H9 (cell line): ENCODE measurements at regions not wholly inside any gene's neighbourhood (a gene's known extent, or its start where the extent isn't known, plus 50 kb on each side); places are given as distances from the start of the nearest gene placed in this dataset.

Experiments used
- DNase-seq: peaks from one replicate; pipeline ENCODE4 v3.0.0-alpha.2; 2017
- H2AFZ ChIP-seq: one replicate; pipeline ENCODE4 v1.6.1; 2013; ENCODE audit warnings: mild to moderate bottlenecking, low read length, control low read depth, moderate library complexity
- H2AK5ac ChIP-seq: 2 replicates; pipeline ENCODE4 v1.6.1; 2013; ENCODE audit warnings: low read length, control low read depth, mixed read lengths; ENCODE audit not compliant: insufficient read length
- H2BK120ac ChIP-seq: one replicate; pipeline ENCODE4 v1.6.1; 2013; ENCODE audit warnings: low read depth, mild to moderate bottlenecking, low read length, control low read depth, inconsistent platforms; ENCODE audit not compliant: poor library complexity, severe bottlenecking
- H2BK12ac ChIP-seq: 2 replicates; pipeline ENCODE4 v1.6.1; 2013; ENCODE audit warnings: low read length, control low read depth, mixed read lengths, low read depth; ENCODE audit not compliant: insufficient read length
- H2BK15ac ChIP-seq: 2 replicates; pipeline ENCODE4 v1.6.1; 2013; ENCODE audit warnings: low read depth, low read length, control low read depth
- H2BK20ac ChIP-seq: one replicate; pipeline ENCODE4 v1.6.1; 2013; ENCODE audit warnings: low read depth, mild to moderate bottlenecking, low read length, control low read depth, inconsistent platforms; ENCODE audit not compliant: poor library complexity, severe bottlenecking
- H2BK5ac ChIP-seq: 2 replicates; pipeline ENCODE4 v1.6.1; 2013; ENCODE audit warnings: low read length, control low read depth, mixed read lengths; ENCODE audit not compliant: insufficient read length
- H3K14ac ChIP-seq: 2 replicates; pipeline ENCODE4 v1.6.1; 2013; ENCODE audit warnings: low read length, control low read depth; ENCODE audit not compliant: insufficient read depth
- H3K18ac ChIP-seq: 2 replicates; pipeline ENCODE4 v1.6.1; 2013; ENCODE audit warnings: low read depth, mild to moderate bottlenecking, mixed read lengths, low read length, control low read depth; ENCODE audit not compliant: insufficient read length
- H3K23ac ChIP-seq: 2 replicates; pipeline ENCODE4 v1.6.1; 2013; ENCODE audit warnings: low read length, control low read depth, mixed read lengths, low read depth; ENCODE audit not compliant: insufficient read length
- H3K23me2 ChIP-seq: 2 replicates; pipeline ENCODE4 v1.6.1; 2013; ENCODE audit warnings: low read depth, mild to moderate bottlenecking, mixed read lengths, low read length, control low read depth; ENCODE audit not compliant: insufficient read length, poor library complexity, severe bottlenecking
- H3K27ac ChIP-seq: 2 replicates; pipeline ENCODE4 v1.5.1; 2013; ENCODE audit warnings: low read length, control low read depth, mixed read lengths, low read depth; ENCODE audit not compliant: insufficient read length
- H3K27me3 ChIP-seq: 2 replicates; pipeline ENCODE4 v1.6.1; 2013; ENCODE audit warnings: low read length, control low read depth, inconsistent platforms; ENCODE audit not compliant: insufficient read depth
- H3K4ac ChIP-seq: 2 replicates; pipeline ENCODE4 v1.6.1; 2013; ENCODE audit warnings: low read depth, mild to moderate bottlenecking, control low read depth, inconsistent platforms, low read length, moderate library complexity
- H3K4me1 ChIP-seq: 2 replicates; pipeline ENCODE4 v1.6.1; 2013; ENCODE audit warnings: low read length, control low read depth, inconsistent platforms; ENCODE audit not compliant: insufficient read depth
- H3K4me2 ChIP-seq: 2 replicates; pipeline ENCODE4 v1.6.1; 2013; ENCODE audit warnings: low read length, control low read depth, mixed read lengths; ENCODE audit not compliant: insufficient read length, insufficient read depth
- H3K56ac ChIP-seq: 2 replicates; pipeline ENCODE4 v1.6.1; 2013; ENCODE audit warnings: low read depth, mild to moderate bottlenecking, mixed read lengths, low read length, control low read depth; ENCODE audit not compliant: insufficient read length
- H3K79me1 ChIP-seq: 2 replicates; pipeline ENCODE4 v1.6.1; 2013; ENCODE audit warnings: low read depth, mild to moderate bottlenecking, moderate library complexity, low read length, control low read depth, inconsistent platforms; ENCODE audit not compliant: insufficient read depth, poor library complexity, severe bottlenecking
- H3K79me2 ChIP-seq: 2 replicates; pipeline ENCODE4 v1.6.1; 2013; ENCODE audit warnings: low read length, control low read depth, inconsistent platforms; ENCODE audit not compliant: insufficient read depth
- H3K9ac ChIP-seq: 2 replicates; pipeline ENCODE4 v1.6.1; 2013; ENCODE audit warnings: low read length, control low read depth, mixed read lengths; ENCODE audit not compliant: insufficient read length; ENCODE audit errors: extremely low read depth
- H3K9me3 ChIP-seq: one replicate; pipeline ENCODE4 v1.6.1; 2013; ENCODE audit warnings: low read depth, low read length, inconsistent platforms; ENCODE audit not compliant: control insufficient read depth
- H3T11ph ChIP-seq: one replicate; pipeline ENCODE4 v1.6.1; 2013; ENCODE audit warnings: mild to moderate bottlenecking, low read length, control low read depth, inconsistent platforms
- H4K20me1 ChIP-seq: one replicate; pipeline ENCODE4 v1.6.1; 2013; ENCODE audit not compliant: control insufficient read depth, insufficient read length, insufficient read depth
- H4K5ac ChIP-seq: 2 replicates; pipeline ENCODE4 v1.6.1; 2013; ENCODE audit warnings: low read depth, mild to moderate bottlenecking, mixed read lengths, low read length, control low read depth; ENCODE audit not compliant: insufficient read length
- H4K8ac ChIP-seq: replicated peaks from 2 replicates; pipeline ENCODE4 v1.6.1; 2013; ENCODE audit warnings: low read length, control low read depth, mixed read lengths, low read depth; ENCODE audit not compliant: insufficient read length
- H4K91ac ChIP-seq: 2 replicates; pipeline ENCODE4 v1.6.1; 2013; ENCODE audit warnings: low read depth, mild to moderate bottlenecking, moderate library complexity, mixed read lengths, low read length, control low read depth; ENCODE audit not compliant: insufficient read length
- H3K27ac Mint-ChIP-seq, 3 experiments: 2 replicates in 2 of 3; 3 replicates in 1 of 3; pipeline ENCODE4 v1.8.0; 2020 to 2021; ENCODE audit warnings: mixed read lengths in 3 of 3, mild to moderate bottlenecking in 1 of 3, moderate library complexity in 1 of 3
- H3K27me3 Mint-ChIP-seq: 2 replicates; pipeline ENCODE4 v1.8.0; 2021; ENCODE audit warnings: low read depth, mild to moderate bottlenecking, moderate library complexity, mixed read lengths
- H3K36me3 Mint-ChIP-seq, 3 experiments: 2 replicates in 2 of 3; 3 replicates in 1 of 3; pipeline ENCODE4 v1.8.0; 2020 to 2021; ENCODE audit warnings: low read depth in 3 of 3, mixed read lengths in 3 of 3; ENCODE audit not compliant: insufficient read depth in 1 of 3
- H3K4me1 Mint-ChIP-seq, 2 experiments: 2 replicates each; pipeline ENCODE4 v1.8.0; 2020; ENCODE audit warnings: mixed read lengths in 2 of 2
- H3K4me3 Mint-ChIP-seq, 2 experiments: 2 replicates in 1 of 2; 3 replicates in 1 of 2; pipeline ENCODE4 v1.8.0; 2020 to 2021; ENCODE audit warnings: mild to moderate bottlenecking in 2 of 2, mixed read lengths in 2 of 2, moderate library complexity in 1 of 2
- H3K9me3 Mint-ChIP-seq, 2 experiments: 2 replicates in 1 of 2; 3 replicates in 1 of 2; pipeline ENCODE4 v1.8.0; 2020; ENCODE audit warnings: mild to moderate bottlenecking in 2 of 2, mixed read lengths in 2 of 2, moderate library complexity in 1 of 2
- CTCF ChIP-seq: fragments of 200-600 bp; sonication (generic); conservative IDR thresholded peaks from 3 replicates; pipeline ENCODE4 v1.8.0; 2021; ENCODE audit warnings: antibody characterized with exemption, mild to moderate bottlenecking
- WGBS: extraction: QIAGEN DNeasy Blood & Tissue Kit; methylation state at CpG from one replicate; pipeline ENCODE4 v1.1.7; 2013; ENCODE audit warnings: missing lambda C conversion rate, low lambda C conversion rate, mixed read lengths; ENCODE audit not compliant: insufficient read length; ENCODE audit errors: extremely low coverage; 5-methylcytosine and 5-hydroxymethylcytosine counted together

DNA sequence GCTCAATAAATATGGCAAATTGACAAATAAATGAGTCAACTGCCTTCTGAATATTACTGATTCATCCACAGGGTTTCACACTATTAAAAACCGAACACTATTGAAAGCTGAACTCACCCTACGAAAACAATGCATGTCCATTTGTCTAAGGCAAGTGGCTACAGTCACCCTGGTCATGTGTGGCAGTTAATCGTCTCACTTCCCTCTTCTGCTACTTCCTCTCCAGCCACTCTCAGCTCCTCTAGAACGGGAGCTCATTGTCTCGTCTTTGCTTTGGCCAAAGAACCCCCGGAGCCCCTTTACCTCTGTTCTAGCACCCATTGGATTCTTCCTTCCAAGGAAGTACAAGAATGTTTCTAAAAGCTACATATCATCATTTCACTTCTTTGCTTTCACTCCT lies 74.4 kb upstream of the ZNF599 start:
- H2BK15ac ChIP-seq = no peak overlapping the region
- no peaks in the 10 kb centered on the region for H3K79me2 ChIP-seq
- no peaks in the 10 kb centered on the region for H4K20me1 ChIP-seq
- WGBS = no CpG with 5 or more reads among the region's 6 CpGs
- H2BK12ac ChIP-seq = no peak overlapping the region
- Mint-ChIP-seq H3K4me3 (no peak overlapping the region), H3K4me1 (peaks cover 8 to 9% of the 10 kb centered on the region in 2 experiments), H3K9me3 (no peaks in the 10 kb centered on the region), H3K36me3 (no peaks in the 10 kb centered on the region), H3K27ac (no peak overlapping the region; a peak in 1 of 7 replicates), H3K27me3 (peaks cover 10% of the 10 kb centered on the region)
- no peak overlapping the region for H3K4me2 ChIP-seq
- no peak overlapping the region for H2BK20ac ChIP-seq
- 0 out of 2 replicates have a peak, but pooled peaks cover 2% of the 10 kb centered on the region for H3K4me1 ChIP-seq
- no peak overlapping the region for H3K18ac ChIP-seq
- no peak overlapping the region for H2BK5ac ChIP-seq
- DNase-seq = no peak
- H3K9me3 ChIP-seq = no peaks in the 10 kb centered on the region
- H3K27me3 ChIP-seq = no peaks in the 10 kb centered on the region
- no peak overlapping the region for H4K5ac ChIP-seq
- H3K9ac ChIP-seq = no peak overlapping the region
- H3K4ac ChIP-seq = no peak overlapping the region
- H4K91ac ChIP-seq = no peak overlapping the region
- no peak overlapping the region for H2AFZ ChIP-seq
- H3K27ac ChIP-seq = no peak overlapping the region
- no peak overlapping the region for H3K56ac ChIP-seq
- no peak overlapping the region for H4K8ac ChIP-seq
- H3K23ac ChIP-seq = no peak overlapping the region
- no peaks in the 10 kb centered on the region for H3K23me2 ChIP-seq
- H3K79me1 ChIP-seq = no peaks in the 10 kb centered on the region
- H3K14ac ChIP-seq = no peak overlapping the region
- no peak overlapping the region for H2BK120ac ChIP-seq
- TF ChIP-seq CTCF = no peak
- no peak overlapping the region for H3T11ph ChIP-seq
- no peak overlapping the region for H2AK5ac ChIP-seq
